AG09309 (cell line): ENCODE measurements at regions not wholly inside any gene's neighbourhood (a gene's known extent, or its start where the extent isn't known, plus 50 kb on each side); places are given as distances from the start of the nearest gene placed in this dataset.

Experiments used
- DNase-seq: peaks from one replicate; pipeline ENCODE4 v3.0.0-alpha.2; 2010; ENCODE audit warnings: low read depth
- H3K4me3 ChIP-seq: 2 replicates; pipeline ENCODE4 v1.5.1; 2011; ENCODE audit warnings: mild to moderate bottlenecking, low read depth, low read length, moderate library complexity; ENCODE audit not compliant: control insufficient read depth
- CTCF ChIP-seq: IDR thresholded peaks from 2 replicates; pipeline ENCODE4 v1.5.1; 2011; ENCODE audit warnings: mild to moderate bottlenecking, low read depth, low read length, inconsistent platforms; ENCODE audit not compliant: insufficient read depth, control insufficient read depth; ENCODE audit errors: missing control alignments

GRCh38 chr3:192038726-192039125, 577.8 kb downstream of the PYDC2 start:
- no peak for DNase-seq
- no peak for TF ChIP-seq CTCF
- H3K4me3 ChIP-seq = no peak overlapping the region

- TF ChIP-seq CTCF = no peak
- no peak overlapping the region for H3K4me3 ChIP-seq
- DNase-seq = no peak
Measured at GRCh38 chr3:192039593-192039992, 578.6 kb downstream of the PYDC2 start.

- TF ChIP-seq CTCF = no peak
- no peak for DNase-seq
- H3K4me3 ChIP-seq = no peak overlapping the region
Measured at GRCh38 chr3:192040282-192041043, 579.5 kb downstream of the PYDC2 start.

GRCh38 chr3:192042116-192042515, 581.2 kb downstream of the PYDC2 start:
- no peak overlapping the region for H3K4me3 ChIP-seq
- TF ChIP-seq CTCF = no peak
- DNase-seq = no peak

GRCh38 chr3:192054881-192055280, 593.9 kb downstream of the PYDC2 start:
- TF ChIP-seq CTCF = no peak
- H3K4me3 ChIP-seq = no peak overlapping the region
- DNase-seq = no peak

GRCh38 chr3:192055946-192056345, 595.0 kb downstream of the PYDC2 start:
- H3K4me3 ChIP-seq = no peak overlapping the region
- no peak for DNase-seq
- TF ChIP-seq CTCF = no peak
